GM19351 (cell line): ENCODE measurements at regions not wholly inside any gene's neighbourhood (a gene's known extent, or its start where the extent isn't known, plus 50 kb on each side); places are given as distances from the start of the nearest gene placed in this dataset.

Experiments used
- ATAC-seq: cut with Tn5 transposase; IDR thresholded peaks from one replicate; pipeline ENCODE4 v1.9.1; 2021; ENCODE audit warnings: mild to moderate bottlenecking, moderate library complexity; ENCODE audit not compliant: unreplicated experiment

GRCh38 chr2:220653776-220654175 lies 918.3 kb downstream of the EPHA4 start:
- no peak for ATAC-seq

- ATAC-seq, result no peak
Measured at GRCh38 chr2:220654322-220654721, 917.8 kb downstream of the EPHA4 start.

- no peak for ATAC-seq
Measured at GRCh38 chr2:220660277-220661145, 911.6 kb downstream of the EPHA4 start.

- ATAC-seq, result no peak
Measured at GRCh38 chr2:220662431-220662830, 909.7 kb downstream of the EPHA4 start.

GRCh38 chr2:220663065-220663464 lies 909.0 kb downstream of the EPHA4 start:
- no peak for ATAC-seq

- no peak for ATAC-seq
Measured at GRCh38 chr2:220664272-220665107, 907.6 kb downstream of the EPHA4 start.

GRCh38 chr2:220665108-220665471 lies 907.0 kb downstream of the EPHA4 start:
- no peak for ATAC-seq

- no peak for ATAC-seq
Measured at GRCh38 chr2:220669324-220669723, 902.8 kb downstream of the EPHA4 start.

- no peak for ATAC-seq
Measured at GRCh38 chr2:220670511-220670910, 901.6 kb downstream of the EPHA4 start.

GRCh38 chr2:220673151-220673874 lies 898.8 kb downstream of the EPHA4 start:
- ATAC-seq, result no peak

- ATAC-seq, result peak; percentile 85
Measured at GRCh38 chr2:220674033-220674432, 898.1 kb downstream of the EPHA4 start.

- no peak for ATAC-seq
Measured at GRCh38 chr2:220676695-220677094, 895.4 kb downstream of the EPHA4 start.

GRCh38 chr2:220678943-220679342 lies 893.2 kb downstream of the EPHA4 start:
- ATAC-seq, result no peak

GRCh38 chr2:220682616-220683015 lies 889.5 kb downstream of the EPHA4 start:
- ATAC-seq, result no peak

GRCh38 chr2:220684099-220684498 lies 888.0 kb downstream of the EPHA4 start:
- ATAC-seq, result no peak

GRCh38 chr2:220687231-220687843 lies 884.8 kb downstream of the EPHA4 start:
- peak; percentile 94 for ATAC-seq

- no peak for ATAC-seq
Measured at GRCh38 chr2:220695397-220696279, 876.5 kb downstream of the EPHA4 start.

GRCh38 chr2:220696280-220696669 lies 875.8 kb downstream of the EPHA4 start:
- no peak for ATAC-seq

- ATAC-seq, result no peak
Measured at GRCh38 chr2:220697011-220697410, 875.1 kb downstream of the EPHA4 start.

- no peak for ATAC-seq
Measured at GRCh38 chr2:220701115-220701514, 871.0 kb downstream of the EPHA4 start.
